RWPE2 (cell line): ENCODE measurements at regions not wholly inside any gene's neighbourhood (a gene's known extent, or its start where the extent isn't known, plus 50 kb on each side); places are given as distances from the start of the nearest gene placed in this dataset.

ENCODE experiments used
- ATAC-seq: fragments of 200-7000 bp; cut with Tn5 transposase; 3 replicates; pipeline ENCODE4 v1.9.1; 2021; ENCODE audit warnings: low read depth
- DNase-seq: peaks from one replicate; pipeline ENCODE4 v3.0.0-alpha.2; 2020; ENCODE audit warnings: low spot score
- H3K27ac ChIP-seq: fragments of 450-650 bp; 2 replicates; pipeline ENCODE4 v1.5.1; 2017; ENCODE audit warnings: mild to moderate bottlenecking; ENCODE audit not compliant: poor library complexity, severe bottlenecking
- H3K27me3 ChIP-seq: fragments of 250-450 bp; sonication (Bioruptor Pico); 2 replicates; pipeline ENCODE4 v1.5.1; 2021; ENCODE audit warnings: mild to moderate bottlenecking, moderate library complexity; ENCODE audit not compliant: insufficient read depth, poor library complexity, severe bottlenecking
- H3K36me3 ChIP-seq: fragments of 250-450 bp; sonication (Bioruptor Pico); 2 replicates; pipeline ENCODE4 v1.5.1; 2020; ENCODE audit warnings: low read depth, mild to moderate bottlenecking, moderate library complexity
- H3K4me1 ChIP-seq: fragments of 250-450 bp; sonication (Bioruptor Pico); 2 replicates; pipeline ENCODE4 v1.5.1; 2021; ENCODE audit warnings: mild to moderate bottlenecking, moderate library complexity; ENCODE audit not compliant: insufficient read depth, poor library complexity, severe bottlenecking
- H3K4me3 ChIP-seq: fragments of 250-450 bp; sonication (Bioruptor Pico); 2 replicates; pipeline ENCODE4 v1.5.1; 2021; ENCODE audit warnings: mild to moderate bottlenecking, moderate library complexity; ENCODE audit not compliant: severe bottlenecking
- H3K9me3 ChIP-seq: fragments of 250-450 bp; sonication (Bioruptor Pico); 2 replicates; pipeline ENCODE4 v1.5.1; 2021; ENCODE audit warnings: mild to moderate bottlenecking, moderate library complexity; ENCODE audit not compliant: severe bottlenecking
- TF ChIP-seq, protein P1 (sequence below): fragments of 450-650 bp; IDR thresholded peaks from one replicate; pipeline ENCODE4 v1.5.1; 2017; ENCODE audit warnings: mild to moderate bottlenecking, moderate library complexity; ENCODE audit not compliant: poor library complexity, severe bottlenecking

DNA sequence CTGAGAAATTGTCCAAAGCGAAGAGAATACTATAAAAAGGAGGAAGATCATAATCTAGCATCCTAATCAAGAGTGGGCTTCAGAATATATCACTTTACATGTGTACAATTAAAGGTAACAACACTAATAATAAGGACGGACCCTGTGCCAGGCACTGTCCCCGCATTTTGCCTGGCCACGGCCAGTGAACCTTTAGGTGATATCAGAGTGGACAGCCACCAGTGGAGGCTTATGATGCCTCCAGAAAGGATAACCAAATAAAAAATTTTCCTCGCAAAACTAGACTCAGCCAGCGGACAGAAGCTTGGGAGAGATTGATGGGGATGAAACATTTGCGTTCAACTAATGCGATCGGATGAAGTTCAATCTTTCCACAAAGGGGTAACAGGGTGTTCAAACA is 436.4 kb downstream of the NPHP4 start:
- Histone ChIP-seq H3K4me3 (no peak overlapping the region), H3K4me1 (no peaks in the 10 kb centered on the region), H3K27ac (no peak overlapping the region), H3K27me3 (no peaks in the 10 kb centered on the region), H3K36me3 (no peaks in the 10 kb centered on the region), H3K9me3 (peaks cover 6% of the 10 kb centered on the region)
- ATAC-seq (no peak), DNase-seq (no peak)
- TF ChIP-seq, protein P1, sequence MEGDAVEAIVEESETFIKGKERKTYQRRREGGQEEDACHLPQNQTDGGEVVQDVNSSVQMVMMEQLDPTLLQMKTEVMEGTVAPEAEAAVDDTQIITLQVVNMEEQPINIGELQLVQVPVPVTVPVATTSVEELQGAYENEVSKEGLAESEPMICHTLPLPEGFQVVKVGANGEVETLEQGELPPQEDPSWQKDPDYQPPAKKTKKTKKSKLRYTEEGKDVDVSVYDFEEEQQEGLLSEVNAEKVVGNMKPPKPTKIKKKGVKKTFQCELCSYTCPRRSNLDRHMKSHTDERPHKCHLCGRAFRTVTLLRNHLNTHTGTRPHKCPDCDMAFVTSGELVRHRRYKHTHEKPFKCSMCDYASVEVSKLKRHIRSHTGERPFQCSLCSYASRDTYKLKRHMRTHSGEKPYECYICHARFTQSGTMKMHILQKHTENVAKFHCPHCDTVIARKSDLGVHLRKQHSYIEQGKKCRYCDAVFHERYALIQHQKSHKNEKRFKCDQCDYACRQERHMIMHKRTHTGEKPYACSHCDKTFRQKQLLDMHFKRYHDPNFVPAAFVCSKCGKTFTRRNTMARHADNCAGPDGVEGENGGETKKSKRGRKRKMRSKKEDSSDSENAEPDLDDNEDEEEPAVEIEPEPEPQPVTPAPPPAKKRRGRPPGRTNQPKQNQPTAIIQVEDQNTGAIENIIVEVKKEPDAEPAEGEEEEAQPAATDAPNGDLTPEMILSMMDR: no peak

DNA sequence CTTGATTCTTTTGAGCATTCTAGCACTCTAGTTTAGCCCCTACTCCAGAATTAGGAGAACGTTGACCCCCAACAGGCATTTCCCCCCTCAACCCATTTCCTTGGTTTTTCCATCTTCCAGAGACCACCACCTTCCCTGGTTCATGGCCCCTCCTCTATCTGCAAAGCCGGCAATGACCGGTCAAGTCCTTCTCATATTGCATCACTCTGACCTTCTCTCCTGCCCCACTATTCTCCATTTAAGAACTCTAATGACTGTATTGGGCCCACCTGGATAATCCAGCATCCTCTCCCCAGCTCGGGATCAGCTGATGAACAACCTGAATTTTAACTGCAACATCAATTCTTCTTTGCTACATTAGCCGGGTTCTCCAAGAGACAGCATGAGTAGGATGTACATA is 437.4 kb downstream of the NPHP4 start:
- ATAC-seq (no peak), DNase-seq (no peak)
- no peak overlapping the region for H3K4me3 ChIP-seq
- H3K27me3 ChIP-seq: no peaks in the 10 kb centered on the region
- no peaks in the 10 kb centered on the region for H3K4me1 ChIP-seq
- TF ChIP-seq, protein P1: no peak
- H3K9me3 ChIP-seq: peaks cover 6% of the 10 kb centered on the region
- H3K36me3 ChIP-seq: no peaks in the 10 kb centered on the region
- no peak overlapping the region for H3K27ac ChIP-seq

DNA sequence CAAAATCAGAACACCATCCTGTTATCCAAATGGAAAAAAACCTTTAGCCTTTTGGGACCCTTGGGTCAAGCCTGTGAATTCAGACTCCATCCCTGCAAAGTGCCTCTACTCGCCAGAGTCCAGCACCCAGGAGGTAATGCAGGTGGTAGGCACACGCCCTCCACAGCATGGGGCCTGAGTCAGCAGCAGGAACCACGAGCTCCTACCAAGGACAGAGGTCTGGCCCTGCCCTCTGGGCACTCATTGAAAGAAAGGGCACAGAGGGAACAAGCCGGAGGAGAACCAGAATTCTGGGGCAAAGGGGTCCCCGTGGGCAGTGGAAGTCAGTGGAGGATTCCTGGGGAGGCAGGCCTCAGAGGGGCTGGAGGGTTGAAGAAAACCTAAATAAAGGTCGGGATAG is 438.1 kb downstream of the NPHP4 start:
- no peak for ATAC-seq
- Histone ChIP-seq H3K4me1 (no peaks in the 10 kb centered on the region), H3K27me3 (no peaks in the 10 kb centered on the region), H3K4me3 (no peak overlapping the region), H3K36me3 (no peaks in the 10 kb centered on the region), H3K9me3 (peaks cover 5% of the 10 kb centered on the region), H3K27ac (no peak overlapping the region)
- no peak for DNase-seq
- TF ChIP-seq, protein P1: no peak

DNA sequence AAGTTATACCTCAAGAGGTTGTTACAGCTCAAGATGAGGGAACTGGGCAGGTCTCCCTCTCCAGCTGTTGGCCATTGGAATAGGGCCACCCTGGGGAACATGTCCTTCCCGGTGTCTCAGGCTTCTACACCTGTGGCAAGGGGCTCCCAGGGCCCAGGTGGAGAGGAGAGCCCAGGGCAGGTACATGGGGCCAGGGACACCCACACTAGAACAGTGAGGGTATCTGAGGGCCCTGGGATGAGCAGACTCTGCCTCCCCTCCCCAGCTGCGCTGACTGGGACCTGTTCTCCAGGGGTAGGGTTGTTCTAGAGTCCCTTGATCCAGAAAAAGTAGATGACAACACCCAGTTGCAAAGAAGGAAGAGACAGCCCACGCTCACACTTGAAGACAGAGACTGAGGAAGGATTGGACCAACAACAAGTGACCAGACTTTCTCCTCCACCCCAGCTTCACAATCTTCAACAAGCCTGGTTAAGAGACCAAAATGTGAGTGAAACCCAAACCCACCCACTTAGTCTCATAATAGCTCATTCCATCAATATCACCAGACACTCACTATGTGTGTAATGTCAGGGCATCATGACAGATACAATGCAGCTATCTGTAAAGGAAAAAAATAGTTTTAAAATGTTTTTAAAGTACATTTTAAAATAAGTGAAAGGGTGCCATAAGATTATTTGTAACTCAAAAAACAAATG is 439.3 kb downstream of the NPHP4 start:
- Histone ChIP-seq H3K9me3 (no peaks in the 10 kb centered on the region), H3K27ac (no peak overlapping the region), H3K36me3 (no peaks in the 10 kb centered on the region), H3K4me3 (no peak overlapping the region), H3K4me1 (no peaks in the 10 kb centered on the region), H3K27me3 (no peaks in the 10 kb centered on the region)
- TF ChIP-seq, protein P1: no peak
- ATAC-seq (no peak), DNase-seq (no peak)

DNA sequence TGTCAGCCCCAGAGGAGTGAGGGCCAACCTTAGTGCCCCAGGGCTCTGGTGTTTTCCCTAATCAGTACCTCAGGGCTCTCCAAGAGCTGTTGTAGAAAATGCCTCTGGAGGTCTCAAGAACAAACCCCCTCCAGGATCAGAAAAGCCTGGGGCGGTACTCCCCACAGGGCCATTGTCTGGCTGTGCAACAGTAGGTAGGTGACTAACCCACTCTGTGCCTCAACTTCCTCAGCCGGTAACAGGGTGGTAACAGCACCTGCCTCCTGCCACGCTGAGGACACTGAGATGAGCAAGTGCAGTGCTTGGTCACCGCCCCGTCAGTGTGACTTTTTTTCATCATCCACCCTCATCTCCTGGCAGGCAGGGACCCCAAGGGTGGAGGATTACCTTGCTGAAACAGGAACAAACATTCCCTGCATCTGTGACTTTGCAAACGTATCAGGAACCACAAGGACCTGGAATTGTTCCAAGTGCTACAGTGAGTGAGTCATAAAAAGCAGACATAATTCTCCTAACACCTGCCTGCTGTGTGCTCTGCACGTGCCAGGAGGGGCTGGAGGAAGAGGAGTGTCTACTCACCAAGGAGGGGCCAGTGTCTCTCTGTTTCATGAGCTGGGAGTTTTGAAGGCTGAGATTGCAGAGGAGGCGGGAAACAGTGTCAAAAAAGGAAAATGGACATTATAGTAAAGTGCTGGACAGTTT is 440.8 kb downstream of the NPHP4 start:
- Histone ChIP-seq H3K9me3 (no peaks in the 10 kb centered on the region), H3K4me1 (no peaks in the 10 kb centered on the region), H3K27ac (no peak overlapping the region), H3K27me3 (no peaks in the 10 kb centered on the region), H3K4me3 (no peak overlapping the region), H3K36me3 (no peaks in the 10 kb centered on the region)
- TF ChIP-seq, protein P1: no peak
- ATAC-seq (no peak), DNase-seq (no peak)
